Nephron (organoid): ENCODE measurements at regions not wholly inside any gene's neighbourhood (a gene's known extent, or its start where the extent isn't known, plus 50 kb on each side); places are given as distances from the start of the nearest gene placed in this dataset.

Source experiments
- H3K27ac Mint-ChIP-seq, 3 experiments: 2 replicates each; pipeline ENCODE4 v1.8.0; 2020; ENCODE audit warnings: mixed read lengths in 3 of 3, mild to moderate bottlenecking in 2 of 3, moderate library complexity in 1 of 3
- H3K27me3 Mint-ChIP-seq: 2 replicates; pipeline ENCODE4 v1.8.0; 2021; ENCODE audit warnings: low read depth, mild to moderate bottlenecking, moderate library complexity, mixed read lengths
- H3K36me3 Mint-ChIP-seq: 2 replicates; pipeline ENCODE4 v1.8.0; 2020; ENCODE audit warnings: low read depth, mixed read lengths
- H3K4me1 Mint-ChIP-seq: 2 replicates; pipeline ENCODE4 v1.8.0; 2020; ENCODE audit warnings: mixed read lengths
- H3K4me3 Mint-ChIP-seq, 3 experiments: 2 replicates each; pipeline ENCODE4 v1.8.0; 2020; ENCODE audit warnings: mild to moderate bottlenecking in 3 of 3, mixed read lengths in 3 of 3, moderate library complexity in 2 of 3
- H3K9me3 Mint-ChIP-seq: 2 replicates; pipeline ENCODE4 v1.8.0; 2020; ENCODE audit warnings: mixed read lengths
- TF ChIP-seq, protein P1 (sequence below), 3 experiments: fragments of 200-600 bp; sonication (generic); IDR thresholded peaks; one replicate each; pipeline ENCODE4 v1.5.0; 2021; ENCODE audit warnings: antibody characterized with exemption in 3 of 3; ENCODE audit not compliant: unreplicated experiment in 3 of 3

DNA sequence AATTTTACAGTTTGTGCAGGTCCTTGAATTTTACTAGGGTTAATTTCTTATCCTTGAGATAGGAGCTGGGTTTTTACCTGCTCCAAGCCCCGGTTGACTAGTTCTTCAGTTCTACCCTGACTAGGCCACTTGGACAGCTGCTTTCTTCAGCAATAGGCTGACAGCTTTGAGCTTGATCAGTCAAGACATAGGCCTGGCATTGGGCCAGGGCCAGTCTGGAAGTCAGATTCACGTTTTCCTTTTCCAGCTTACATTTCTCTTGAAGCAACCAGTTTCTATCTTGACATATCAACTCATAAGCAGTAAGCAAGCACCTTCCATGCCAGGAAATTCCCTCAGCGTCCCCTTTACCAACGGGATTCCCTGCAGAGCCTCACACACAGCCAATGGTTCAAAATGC, 63.7 kb upstream of the AJAP1 start:
- peaks cover 15% of the 10 kb centered on the region for H3K27me3 Mint-ChIP-seq
- H3K36me3 Mint-ChIP-seq = no peaks in the 10 kb centered on the region
- TF ChIP-seq, protein P1, sequence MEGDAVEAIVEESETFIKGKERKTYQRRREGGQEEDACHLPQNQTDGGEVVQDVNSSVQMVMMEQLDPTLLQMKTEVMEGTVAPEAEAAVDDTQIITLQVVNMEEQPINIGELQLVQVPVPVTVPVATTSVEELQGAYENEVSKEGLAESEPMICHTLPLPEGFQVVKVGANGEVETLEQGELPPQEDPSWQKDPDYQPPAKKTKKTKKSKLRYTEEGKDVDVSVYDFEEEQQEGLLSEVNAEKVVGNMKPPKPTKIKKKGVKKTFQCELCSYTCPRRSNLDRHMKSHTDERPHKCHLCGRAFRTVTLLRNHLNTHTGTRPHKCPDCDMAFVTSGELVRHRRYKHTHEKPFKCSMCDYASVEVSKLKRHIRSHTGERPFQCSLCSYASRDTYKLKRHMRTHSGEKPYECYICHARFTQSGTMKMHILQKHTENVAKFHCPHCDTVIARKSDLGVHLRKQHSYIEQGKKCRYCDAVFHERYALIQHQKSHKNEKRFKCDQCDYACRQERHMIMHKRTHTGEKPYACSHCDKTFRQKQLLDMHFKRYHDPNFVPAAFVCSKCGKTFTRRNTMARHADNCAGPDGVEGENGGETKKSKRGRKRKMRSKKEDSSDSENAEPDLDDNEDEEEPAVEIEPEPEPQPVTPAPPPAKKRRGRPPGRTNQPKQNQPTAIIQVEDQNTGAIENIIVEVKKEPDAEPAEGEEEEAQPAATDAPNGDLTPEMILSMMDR (IDR thresholded peaks at IDR 0.05; ENCODE audit: unreplicated experiment in 3 of 3) = no peak
- H3K9me3 Mint-ChIP-seq = no peaks in the 10 kb centered on the region
- peaks cover 6% of the 10 kb centered on the region for H3K4me1 Mint-ChIP-seq
- H3K4me3 Mint-ChIP-seq = no peak overlapping the region
- peak overlapping the region in 1 of 3 experiments; percentile 72 for H3K27ac Mint-ChIP-seq

DNA sequence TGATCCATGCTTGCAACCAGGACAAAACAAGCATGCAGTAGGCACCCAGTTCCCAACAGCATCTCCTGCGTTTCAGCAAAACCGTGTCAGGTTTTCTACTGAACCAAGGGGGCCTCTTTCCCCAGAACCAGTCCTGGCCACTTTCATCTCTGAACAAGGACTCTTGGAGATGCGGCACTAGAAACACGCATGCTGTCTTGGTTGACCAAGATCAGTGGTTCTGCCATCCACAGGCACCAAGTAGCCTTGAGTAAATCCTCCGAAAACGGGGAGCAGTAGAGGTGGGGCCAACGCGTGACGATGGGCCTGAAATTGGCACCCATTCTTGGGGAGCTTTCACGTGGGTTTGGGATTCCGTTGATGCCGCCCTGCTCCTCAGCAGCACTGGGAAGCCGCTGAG, 62.5 kb upstream of the AJAP1 start:
- Mint-ChIP-seq H3K4me3 (no peak overlapping the region), H3K27ac (no peak overlapping the region), H3K27me3 (peaks cover 10% of the 10 kb centered on the region), H3K9me3 (no peaks in the 10 kb centered on the region), H3K4me1 (no peaks in the 10 kb centered on the region), H3K36me3 (no peaks in the 10 kb centered on the region)
- TF ChIP-seq, protein P1 (IDR thresholded peaks at IDR 0.05; ENCODE audit: unreplicated experiment in 3 of 3) = no peak

DNA sequence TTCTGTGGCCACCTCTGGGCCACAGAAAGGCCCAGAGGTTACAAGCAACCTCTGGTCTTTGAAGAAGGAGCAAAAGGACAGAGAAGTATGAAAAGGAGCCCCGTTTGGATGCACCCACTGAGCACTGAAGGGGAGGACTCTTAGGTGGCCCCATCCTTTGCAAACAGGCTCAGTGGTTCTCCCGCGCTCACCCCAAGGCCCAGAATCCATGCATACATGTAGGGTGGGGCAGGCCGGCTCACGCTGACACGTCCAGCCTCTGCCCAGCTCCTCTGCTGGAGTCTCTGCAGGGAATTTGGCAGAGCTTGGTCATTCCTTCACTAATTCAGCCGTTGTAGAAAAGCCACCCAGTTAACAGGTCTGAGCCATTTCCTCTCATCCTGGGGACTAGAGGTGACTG, 61.3 kb upstream of the AJAP1 start:
- H3K4me3 Mint-ChIP-seq = no peak overlapping the region
- H3K36me3 Mint-ChIP-seq = no peaks in the 10 kb centered on the region
- TF ChIP-seq, protein P1 (IDR thresholded peaks at IDR 0.05; ENCODE audit: unreplicated experiment in 3 of 3) = no peak
- H3K27ac Mint-ChIP-seq = no peak overlapping the region
- no peaks in the 10 kb centered on the region for H3K4me1 Mint-ChIP-seq
- H3K27me3 Mint-ChIP-seq = peaks cover 6% of the 10 kb centered on the region
- no peaks in the 10 kb centered on the region for H3K9me3 Mint-ChIP-seq

DNA sequence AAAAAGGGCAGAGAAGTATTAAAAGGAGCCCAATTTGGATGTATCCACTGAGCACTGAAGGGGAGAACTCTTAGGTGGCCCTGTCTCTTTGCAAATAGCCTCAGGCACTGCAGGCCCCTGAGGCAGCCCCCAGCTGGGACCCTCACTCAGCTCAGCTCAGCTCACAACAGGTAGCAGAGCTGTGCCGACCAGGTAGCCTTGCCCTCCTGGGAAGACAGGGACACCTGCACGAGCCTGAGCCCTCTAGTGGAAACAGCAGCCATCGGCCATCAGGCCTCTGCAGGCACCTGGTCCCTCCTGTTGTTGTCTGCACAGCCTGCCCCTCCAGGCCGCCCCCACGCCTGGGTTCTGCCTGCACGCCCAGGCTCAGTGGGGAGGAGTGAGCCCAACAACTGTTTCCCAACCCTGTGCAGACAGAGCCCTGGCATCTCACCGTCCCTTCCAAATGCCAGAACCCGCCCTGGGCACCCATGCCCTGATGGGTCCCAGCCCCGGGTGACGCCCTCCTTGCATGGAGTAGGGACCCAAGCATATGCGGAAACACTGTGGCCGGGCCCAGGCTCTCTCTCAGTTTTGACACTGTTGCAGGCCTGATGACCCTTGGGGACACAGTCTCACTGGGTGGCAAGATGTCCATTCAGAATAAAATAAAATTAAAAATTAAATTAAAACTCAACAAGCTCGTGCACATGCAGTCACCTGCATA, 60.0 kb upstream of the AJAP1 start:
- Mint-ChIP-seq H3K9me3 (no peaks in the 10 kb centered on the region), H3K36me3 (no peaks in the 10 kb centered on the region), H3K4me3 (no peak overlapping the region), H3K27ac (no peak overlapping the region), H3K27me3 (peaks cover 4% of the 10 kb centered on the region), H3K4me1 (no peaks in the 10 kb centered on the region)
- TF ChIP-seq, protein P1 (IDR thresholded peaks at IDR 0.05; ENCODE audit: unreplicated experiment in 3 of 3) = peak; percentile 19 to 24 (median 20)

DNA sequence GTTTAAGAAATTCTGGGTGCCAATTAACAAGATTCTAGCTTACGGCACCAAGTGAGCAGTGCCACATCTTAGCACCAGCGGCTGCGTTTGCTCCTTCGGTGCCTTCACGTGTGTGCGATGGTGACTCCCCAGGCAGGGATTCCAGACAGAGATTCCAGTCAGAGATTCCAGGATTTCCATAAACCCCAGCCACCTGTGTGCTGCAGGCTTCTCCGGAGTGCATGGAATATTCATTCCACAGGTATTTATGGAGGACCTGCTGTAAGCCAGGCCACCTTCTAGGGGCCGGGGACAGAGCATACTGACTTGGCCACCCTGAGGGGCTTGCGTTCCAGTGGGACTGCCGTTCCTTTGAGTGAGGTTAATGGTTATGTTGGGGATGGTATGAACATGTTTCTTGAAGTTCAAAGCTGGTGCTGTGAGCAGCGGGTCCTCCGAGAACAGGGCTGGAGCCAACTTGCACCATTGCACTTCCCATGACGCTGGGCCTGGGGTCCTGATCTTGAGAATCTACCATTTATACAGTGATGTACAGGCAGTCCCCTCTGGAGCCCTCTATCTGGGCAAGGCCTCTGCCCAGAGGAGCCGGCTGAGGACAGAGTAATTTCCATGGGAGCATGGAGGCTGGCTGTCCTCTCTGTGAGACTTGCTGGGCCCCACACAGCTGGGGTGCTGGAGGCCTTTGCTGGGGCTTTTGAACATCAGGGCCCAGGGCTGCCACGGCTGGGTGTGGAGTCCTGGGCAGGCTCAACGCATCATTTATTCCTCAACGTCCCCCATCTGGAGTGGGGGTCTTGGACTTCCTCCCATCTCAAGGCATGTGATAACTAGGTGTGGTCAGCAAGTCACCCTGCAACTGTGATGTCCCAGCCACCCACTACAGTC, 58.8 kb upstream of the AJAP1 start:
- Mint-ChIP-seq H3K4me1 (no peaks in the 10 kb centered on the region), H3K27me3 (peaks cover 8% of the 10 kb centered on the region), H3K4me3 (no peak overlapping the region), H3K9me3 (no peaks in the 10 kb centered on the region), H3K36me3 (no peaks in the 10 kb centered on the region), H3K27ac (no peak overlapping the region)
- TF ChIP-seq, protein P1 (IDR thresholded peaks at IDR 0.05; ENCODE audit: unreplicated experiment in 3 of 3) = no peak
